Keratinocyte (primary cell): ENCODE measurements at regions not wholly inside any gene's neighbourhood (a gene's known extent, or its start where the extent isn't known, plus 50 kb on each side); places are given as distances from the start of the nearest gene placed in this dataset.

Experiments used
- CTCF ChIP-seq, 3 experiments: IDR thresholded peaks in 1 of 3; conservative IDR thresholded peaks in 1 of 3; optimal IDR thresholded peaks in 1 of 3; 2 replicates in 2 of 3; 3 replicates in 1 of 3; pipeline versions ENCODE3 to v1.5.1; 2011; ENCODE audit warnings: low read length in 3 of 3, mild to moderate bottlenecking in 3 of 3, moderate library complexity in 2 of 3, control low read depth in 1 of 3, inconsistent platforms in 1 of 3; ENCODE audit not compliant: insufficient read depth in 2 of 3; ENCODE audit errors: extremely low read depth in 1 of 3
- EZH2 ChIP-seq: IDR thresholded peaks from one replicate; pipeline ENCODE4 v1.6.1; 2012; ENCODE audit warnings: inconsistent platforms, mild to moderate bottlenecking, low read length, moderate library complexity

- TF ChIP-seq CTCF (optimal IDR thresholded peaks at IDR 0.05 in 1 of 3, IDR thresholded peaks at IDR 0.05 in 1 of 3, conservative IDR thresholded peaks at IDR 0.05 in 1 of 3; ENCODE audit: extremely low read depth in 1 of 3, insufficient read depth in 2 of 3, low read length in 3 of 3): no peak
- no peak for TF ChIP-seq EZH2
These were observed 55.8 kb upstream of the METAP2 start for GRCh38 chr12:95418142-95418541.
